NCI-H2029 treated with DMSO at 0.1 percent for 48 hours (cell line): ENCODE measurements at regions not wholly inside any gene's neighbourhood (a gene's known extent, or its start where the extent isn't known, plus 50 kb on each side); places are given as distances from the start of the nearest gene placed in this dataset.
"Not testable (repeated sequence)": the region's sequence is repeated elsewhere in the genome, so short reads cannot be mapped to it uniquely, and the experiment has no call there.

Source experiments
- DNase-seq: peaks from one replicate; lab custom pipeline; 2025; lab: John Stamatoyannopoulos, UW

DNA sequence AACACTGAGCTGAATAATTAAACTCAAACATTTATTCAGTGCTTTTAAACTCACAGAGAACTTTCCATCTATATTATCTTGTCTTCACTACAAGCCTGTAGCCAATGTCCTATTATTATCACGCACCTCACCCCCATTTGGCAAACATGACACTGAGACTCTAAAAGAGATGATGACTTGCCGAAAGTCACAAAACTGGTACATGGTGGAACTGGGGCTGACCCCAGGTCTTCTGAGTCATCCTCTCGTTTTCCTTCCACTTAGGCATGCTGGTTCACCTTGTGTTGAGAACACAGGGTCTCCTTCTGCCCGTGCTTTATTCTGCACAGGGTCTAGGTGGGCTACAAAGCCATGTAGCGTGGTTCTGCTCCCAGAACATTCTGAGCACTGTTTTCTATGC is 230.0 kb upstream of the MGAT5 start:
- DNase-seq, result no peak

- no peak for DNase-seq
Observed at GRCh38 chr2:134027980-134028379, 225.9 kb upstream of the MGAT5 start.

- no peak for DNase-seq
Observed at GRCh38 chr2:134029418-134029817, 224.5 kb upstream of the MGAT5 start.

GRCh38 chr2:134031539-134031938 is 222.3 kb upstream of the MGAT5 start:
- no peak for DNase-seq

DNA sequence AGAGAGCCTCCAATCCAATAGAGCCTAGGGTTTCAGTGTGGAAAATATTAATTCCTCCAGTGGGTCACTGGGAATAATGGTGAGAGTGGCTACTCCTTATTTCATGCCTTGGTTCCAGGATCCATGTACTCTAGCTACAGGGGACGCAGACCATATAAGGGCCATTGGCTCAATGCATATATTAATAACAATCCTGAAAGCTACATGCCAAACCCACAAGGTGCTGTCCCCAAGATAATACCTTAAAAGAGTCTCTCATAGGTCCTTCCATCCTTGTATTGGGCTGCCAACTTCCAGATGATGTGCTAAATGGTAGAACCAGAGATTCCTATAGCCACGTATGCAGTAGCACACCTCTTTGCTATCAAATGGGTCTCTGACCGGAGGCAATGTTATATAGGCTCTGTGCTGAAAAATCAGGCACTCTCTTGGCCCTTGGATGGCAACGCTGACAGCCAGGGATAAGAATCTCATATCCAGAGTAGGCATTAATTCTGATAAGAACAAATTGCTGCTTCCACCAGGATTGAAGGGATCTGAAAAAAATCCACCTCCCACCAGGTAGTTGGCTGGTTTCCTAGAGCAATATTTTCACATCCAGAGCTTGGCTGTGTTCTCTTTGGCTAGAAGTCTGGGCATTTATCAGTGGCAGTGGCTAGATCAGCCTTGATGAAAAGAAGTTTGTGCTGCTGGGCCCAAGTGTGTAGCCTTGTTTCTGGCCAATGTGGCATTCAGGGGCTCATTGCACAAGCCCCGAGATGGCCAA is 218.1 kb upstream of the MGAT5 start:
- no peak for DNase-seq

GRCh38 chr2:134039912-134040581 is 213.8 kb upstream of the MGAT5 start:
- DNase-seq, result no peak

DNA sequence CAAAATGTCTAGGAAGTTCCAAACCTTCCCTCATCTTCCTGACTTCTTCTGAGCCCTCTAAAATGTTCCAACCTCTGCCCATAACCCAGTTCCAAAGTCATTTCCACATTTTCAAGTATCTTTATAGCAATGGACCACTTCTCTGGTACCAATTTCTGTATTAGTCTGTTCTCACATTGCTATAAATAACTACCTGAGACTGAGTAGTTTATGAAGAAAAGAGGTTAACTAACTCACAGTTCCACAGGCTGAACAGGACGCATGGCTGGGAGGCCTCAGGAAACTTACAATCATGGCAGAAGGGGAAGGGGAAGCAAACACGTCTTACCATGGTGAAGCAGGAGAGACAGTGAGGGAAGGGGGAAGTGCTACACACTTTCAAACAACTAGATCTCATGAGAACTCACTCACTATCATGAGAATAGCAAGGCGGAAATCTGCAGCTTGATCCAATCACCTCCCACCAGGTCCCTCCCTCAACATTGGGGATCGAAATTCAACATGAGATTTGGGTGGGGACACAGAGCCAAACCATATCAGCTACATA is 213.2 kb upstream of the MGAT5 start:
- not testable (repeated sequence) for DNase-seq

GRCh38 chr2:134041877-134042276 is 212.0 kb upstream of the MGAT5 start:
- no peak for DNase-seq

DNA sequence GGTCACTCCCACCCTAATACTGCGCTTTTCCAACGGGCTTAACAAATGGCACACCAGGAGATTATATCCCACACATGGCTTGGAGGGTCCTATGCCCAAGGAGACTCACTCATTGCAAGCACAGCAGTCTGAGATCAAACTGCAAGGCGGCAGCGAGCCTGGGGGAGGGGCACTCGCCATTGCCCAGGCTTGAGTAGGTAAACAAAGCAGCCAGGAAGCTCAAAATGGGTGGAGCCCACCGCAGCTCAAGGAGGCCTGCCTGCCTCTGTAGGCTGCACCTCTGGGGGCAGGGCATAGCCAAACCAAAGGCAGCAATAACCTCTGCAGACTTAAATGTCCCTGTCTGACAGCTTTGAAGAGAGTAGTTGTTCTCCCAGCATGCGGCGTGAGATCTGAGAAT is 210.8 kb upstream of the MGAT5 start:
- not testable (repeated sequence) for DNase-seq

DNA sequence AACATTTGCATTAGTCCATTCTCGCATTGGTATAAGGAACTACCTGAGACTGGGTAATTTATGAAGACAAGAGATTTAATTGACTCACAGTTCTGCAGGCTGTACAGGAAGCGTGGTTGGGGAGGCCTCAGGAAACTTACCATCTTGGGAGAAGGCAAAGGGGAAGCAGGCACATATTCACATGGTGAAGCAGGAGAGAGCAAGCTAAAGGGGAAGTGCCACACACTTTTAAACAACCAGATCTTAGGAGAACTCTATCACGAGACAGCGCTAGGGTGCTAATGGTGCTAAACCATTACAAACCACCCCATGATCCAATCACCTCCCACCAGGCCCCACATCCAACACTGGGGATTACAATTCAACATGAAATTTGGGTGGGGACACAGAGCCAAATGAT is 201.7 kb upstream of the MGAT5 start:
- no peak for DNase-seq

- DNase-seq, result no peak
Observed at GRCh38 chr2:134056173-134056572, 197.7 kb upstream of the MGAT5 start.

GRCh38 chr2:134061066-134061465 is 192.8 kb upstream of the MGAT5 start:
- not testable (repeated sequence) for DNase-seq

- DNase-seq, result not testable (repeated sequence)
Observed at GRCh38 chr2:134062235-134062634, 191.6 kb upstream of the MGAT5 start.

GRCh38 chr2:134063916-134064315 is 190.0 kb upstream of the MGAT5 start:
- not testable (repeated sequence) for DNase-seq

DNA sequence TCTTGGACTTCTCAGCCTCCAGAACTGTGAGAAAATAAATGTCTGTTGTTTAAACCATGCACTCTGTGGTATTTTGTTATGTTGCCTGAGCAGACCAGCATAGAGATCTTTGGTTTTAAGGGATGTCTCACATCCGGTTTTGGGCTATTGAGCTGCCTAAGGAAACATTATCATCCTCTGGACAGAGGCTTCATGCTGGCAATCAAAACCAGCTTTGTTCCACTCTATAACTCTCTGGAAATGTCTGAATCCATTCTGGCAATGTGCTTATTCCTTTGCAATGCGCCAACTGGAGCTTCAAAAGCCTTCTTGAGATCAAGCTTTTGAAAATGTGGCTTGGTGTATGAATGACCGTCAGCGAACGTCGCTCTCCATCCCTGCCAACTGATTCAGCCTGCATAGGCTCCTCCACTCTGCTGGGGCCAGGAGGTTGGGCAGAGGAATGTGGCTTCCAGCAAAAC is 183.6 kb upstream of the MGAT5 start:
- DNase-seq, result no peak

DNA sequence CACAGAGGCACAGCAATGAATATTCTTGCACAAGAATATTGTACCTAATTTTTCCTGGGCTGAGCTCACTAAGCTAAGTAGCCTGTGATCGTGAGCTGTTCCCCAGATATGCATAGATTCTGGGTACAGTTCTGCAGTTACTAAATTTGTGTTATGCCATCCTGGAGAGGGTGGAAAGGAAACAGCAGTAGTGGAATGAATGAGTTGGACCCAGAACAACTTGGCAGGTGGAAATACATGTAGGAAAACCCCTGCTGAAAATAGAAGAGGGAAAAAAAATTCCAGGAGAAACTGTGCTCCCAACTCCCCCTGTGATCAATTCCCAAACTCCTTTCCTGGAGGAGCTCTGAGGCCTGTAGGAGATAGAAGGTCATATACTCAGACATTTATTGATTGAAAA is 181.5 kb upstream of the MGAT5 start:
- DNase-seq, result no peak

- DNase-seq, result no peak
Observed at GRCh38 chr2:134073023-134073422, 180.8 kb upstream of the MGAT5 start.

- no peak for DNase-seq
Observed at GRCh38 chr2:134074619-134075018, 179.3 kb upstream of the MGAT5 start.

GRCh38 chr2:134075204-134075603 is 178.7 kb upstream of the MGAT5 start:
- DNase-seq, result no peak

- DNase-seq, result no peak
Observed at GRCh38 chr2:134078354-134078753, 175.5 kb upstream of the MGAT5 start.

DNA sequence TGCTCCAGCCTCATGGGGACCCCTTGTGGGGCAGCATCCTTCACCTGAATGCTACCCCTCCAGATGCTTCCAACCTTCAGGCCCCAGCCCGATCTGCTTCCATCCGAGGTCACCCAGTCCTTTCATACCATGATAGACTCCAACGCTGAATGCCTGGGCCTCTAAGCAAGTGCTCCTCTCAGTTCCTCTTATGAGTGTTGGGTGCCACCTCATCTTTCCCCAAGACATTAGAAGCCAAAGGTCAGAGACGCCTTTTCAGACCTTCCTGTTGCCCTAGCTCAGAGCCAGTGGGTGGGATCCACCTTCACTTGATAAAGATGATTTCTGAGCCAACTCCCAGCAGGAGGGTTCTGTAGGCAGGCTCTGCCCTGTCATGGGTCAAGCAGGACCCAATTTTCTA is 174.5 kb upstream of the MGAT5 start:
- no peak for DNase-seq

- no peak for DNase-seq
Observed at GRCh38 chr2:134080386-134081089, 173.3 kb upstream of the MGAT5 start.
